Spleen (tissue), 7 donors: ENCODE measurements at regions not wholly inside any gene's neighbourhood (a gene's known extent, or its start where the extent isn't known, plus 50 kb on each side); places are given as distances from the start of the nearest gene placed in this dataset.

Experiments
- CTCF ChIP-seq, 11 experiments: fragments of 200-600 bp in 7 of 11; fragments of 450-650 bp in 4 of 11; sonication (generic) in 4 of 11; IDR thresholded peaks in 8 of 11; conservative IDR thresholded peaks in 3 of 11; 1 replicate in 7 of 11; 2 replicates in 4 of 11; pipeline versions ENCODE4 v1.4.0 to v1.8.0; 2016 to 2021; ENCODE audit warnings: antibody characterized with exemption in 11 of 11, inconsistent platforms in 4 of 11, mild to moderate bottlenecking in 1 of 11
- POLR2A ChIP-seq, 3 donors: fragments of 450-650 bp; IDR thresholded peaks; one replicate each; pipeline ENCODE4 v1.5.1; 2017; ENCODE audit warnings: antibody characterized with exemption in 3 of 3, mild to moderate bottlenecking in 1 of 3
- donor health status: DM: no; HTN: no; CAD: no; lungs with moderate emphysema.
- donor health status: DM: no; HTN: no; CAD: no.
- donor health status: DM: no; HTN: no; CAD: no.

GRCh38 chr2:184524551-184525382, 73.6 kb upstream of the ZNF804A start:
- no peak for TF ChIP-seq CTCF (IDR thresholded peaks at IDR 0.05 in 8 of 11, conservative IDR thresholded peaks at IDR 0.05 in 3 of 11)
- no peak for TF ChIP-seq POLR2A (IDR thresholded peaks at IDR 0.05)
